Upper lobe of left lung (tissue), 6 donors: ENCODE measurements at regions not wholly inside any gene's neighbourhood (a gene's known extent, or its start where the extent isn't known, plus 50 kb on each side); places are given as distances from the start of the nearest gene placed in this dataset.
"Not testable (repeated sequence)": the region's sequence is repeated elsewhere in the genome, so short reads cannot be mapped to it uniquely, and the experiment has no call there.

ENCODE experiments used
- ATAC-seq, 2 donors: fragments of 200-7000 bp; cut with Tn5 transposase; one replicate each; pipeline ENCODE4 v1.9.1; 2022; ENCODE audit warnings: mild to moderate bottlenecking in 2 of 2, moderate library complexity in 2 of 2; ENCODE audit not compliant: low FRiP score in 2 of 2
- DNase-seq, 2 donors: peaks; one replicate each; pipeline ENCODE4 v3.0.0-alpha.2; 2019 to 2020
- H3K27ac ChIP-seq, 4 donors: fragments of 200-600 bp; sonication (generic); one replicate each; pipeline ENCODE4 v1.5.1; 2016 to 2019
- H3K27me3 ChIP-seq, 4 donors: fragments of 200-600 bp; sonication (generic); one replicate each; pipeline ENCODE4 v1.5.1; 2017 to 2019
- H3K36me3 ChIP-seq, 4 donors: fragments of 200-600 bp; sonication (generic); one replicate each; pipeline ENCODE4 v1.5.1; 2016 to 2019
- H3K4me1 ChIP-seq, 4 donors: fragments of 200-600 bp; sonication (generic); one replicate each; pipeline ENCODE4 v1.5.1; 2018 to 2019
- H3K4me3 ChIP-seq, 4 donors: fragments of 200-600 bp; sonication (generic); one replicate each; pipeline ENCODE4 v1.5.1; 2017 to 2019; ENCODE audit warnings: mild to moderate bottlenecking in 2 of 4, moderate library complexity in 1 of 4
- H3K9me3 ChIP-seq, 4 donors: fragments of 200-600 bp; sonication (generic); one replicate each; pipeline ENCODE4 v1.5.1; 2018 to 2019
- CTCF ChIP-seq, 6 experiments: fragments of 450-650 bp in 4 of 6; fragments of 200-600 bp in 2 of 6; sonication (generic) in 2 of 6; IDR thresholded peaks; one replicate each; pipeline ENCODE4 v1.5.1; 2016 to 2019; ENCODE audit warnings: antibody characterized with exemption in 6 of 6
- EP300 ChIP-seq, 4 donors: sonication (generic); formaldehyde crosslinking; IDR thresholded peaks; one replicate each; pipeline ENCODE4 v1.5.1; 2017; ENCODE audit warnings: antibody characterized with exemption in 4 of 4, control low read depth in 2 of 4
- POLR2A ChIP-seq, 4 donors: fragments of 450-650 bp; IDR thresholded peaks; one replicate each; pipeline ENCODE4 v1.5.1; 2016 to 2017; ENCODE audit warnings: antibody characterized with exemption in 4 of 4, mild to moderate bottlenecking in 2 of 4
- POLR2AphosphoS5 ChIP-seq, 2 donors: sonication (generic); formaldehyde crosslinking; IDR thresholded peaks; one replicate each; pipeline ENCODE4 v1.5.1; 2017; ENCODE audit warnings: antibody characterized with exemption in 2 of 2
- WGBS, 2 donors: methylation state at CpG; one replicate each; pipeline ENCODE4 v1.1.5; 2017 to 2018; 5-methylcytosine and 5-hydroxymethylcytosine counted together
- donor health status: DM: no; HTN: no; CAD: no; lungs with moderate emphysema.
- donor health status: DM: no; HTN: yes; CAD: no; lungs with severe emphysema.

GRCh38 chr11:33989461-33989860 is 62.1 kb upstream of the CAPRIN1 start:
- ATAC-seq (no peak), DNase-seq (no peak)
- no peak overlapping the region for H3K27ac ChIP-seq
- no peaks in the 10 kb centered on the region for H3K4me1 ChIP-seq
- H3K4me3 ChIP-seq, result no peak overlapping the region
- H3K36me3 ChIP-seq, result no peaks in the 10 kb centered on the region
- no peaks in the 10 kb centered on the region for H3K27me3 ChIP-seq
- H3K9me3 ChIP-seq, result no peaks in the 10 kb centered on the region
- no peak for TF ChIP-seq CTCF (IDR thresholded peaks at IDR 0.05)
- no peak for TF ChIP-seq EP300 (IDR thresholded peaks at IDR 0.05)
- no peak for TF ChIP-seq POLR2AphosphoS5 (IDR thresholded peaks at IDR 0.05)
- TF ChIP-seq POLR2A (IDR thresholded peaks at IDR 0.05), result no peak
- 78 to 86% methylated on average over 6 to 7 of the region's 7 CpGs for WGBS, 2 donors

GRCh38 chr11:33988586-33989370 is 62.8 kb upstream of the CAPRIN1 start:
- DNase-seq (no peak), ATAC-seq (no peak)
- WGBS, 2 donors, result 83 to 87% methylated on average over 7 of the region's 7 CpGs
- Histone ChIP-seq H3K27me3 (no peaks in the 10 kb centered on the region), H3K9me3 (no peaks in the 10 kb centered on the region), H3K4me3 (no peak overlapping the region), H3K4me1 (no peaks in the 10 kb centered on the region), H3K27ac (no peak overlapping the region), H3K36me3 (no peaks in the 10 kb centered on the region)
- TF ChIP-seq CTCF (IDR thresholded peaks at IDR 0.05), result no peak
- no peak for TF ChIP-seq POLR2AphosphoS5 (IDR thresholded peaks at IDR 0.05)
- TF ChIP-seq POLR2A (IDR thresholded peaks at IDR 0.05), result no peak

GRCh38 chr11:33987975-33988580 is 63.5 kb upstream of the CAPRIN1 start:
- peak in 1 of 2 donors; percentile 81 for DNase-seq
- TF ChIP-seq POLR2AphosphoS5 (IDR thresholded peaks at IDR 0.05) (no peak), EP300 (IDR thresholded peaks at IDR 0.05) (no peak), CTCF (IDR thresholded peaks at IDR 0.05) (peak; percentile 52 to 88 (median 76))
- no peak overlapping the region for H3K4me3 ChIP-seq
- H3K4me1 ChIP-seq, result no peaks in the 10 kb centered on the region
- peak; percentile 84 to 90 for ATAC-seq
- WGBS, 2 donors, result 52 to 55% methylated on average over 12 of the region's 12 CpGs
- no peaks in the 10 kb centered on the region for H3K9me3 ChIP-seq
- no peaks in the 10 kb centered on the region for H3K27me3 ChIP-seq
- no peaks in the 10 kb centered on the region for H3K36me3 ChIP-seq
- no peak overlapping the region for H3K27ac ChIP-seq

- H3K27me3 ChIP-seq, result no peaks in the 10 kb centered on the region
- H3K4me3 ChIP-seq, result no peak overlapping the region
- 78 to 83% methylated on average over 3 of the region's 3 CpGs for WGBS, 2 donors
- no peaks in the 10 kb centered on the region for H3K4me1 ChIP-seq
- no peak for DNase-seq
- H3K36me3 ChIP-seq, result no peaks in the 10 kb centered on the region
- no peak overlapping the region for H3K27ac ChIP-seq
- TF ChIP-seq CTCF (IDR thresholded peaks at IDR 0.05) (no peak), EP300 (IDR thresholded peaks at IDR 0.05) (no peak), POLR2A (IDR thresholded peaks at IDR 0.05) (no peak), POLR2AphosphoS5 (IDR thresholded peaks at IDR 0.05) (no peak)
- H3K9me3 ChIP-seq, result no peaks in the 10 kb centered on the region
- ATAC-seq, result no peak
Measured at GRCh38 chr11:33987545-33987944, 64.0 kb upstream of the CAPRIN1 start.

GRCh38 chr11:33986597-33987501 is 64.7 kb upstream of the CAPRIN1 start:
- ATAC-seq, DNase-seq, H3K4me3 ChIP-seq, H3K4me1 ChIP-seq, H3K27ac ChIP-seq, H3K9me3 ChIP-seq, H3K27me3 ChIP-seq, H3K36me3 ChIP-seq: not testable (repeated sequence)
- 72 to 81% methylated on average over 12 of the region's 12 CpGs for WGBS, 2 donors
